H1 (cell line): ENCODE measurements at regions not wholly inside any gene's neighbourhood (a gene's known extent, or its start where the extent isn't known, plus 50 kb on each side); places are given as distances from the start of the nearest gene placed in this dataset.

Experiments
- ATF2 ChIP-seq: IDR thresholded peaks from 2 replicates; pipeline ENCODE4 v1.6.1; 2012; ENCODE audit warnings: low read length, inconsistent platforms
- CEBPB ChIP-seq: IDR thresholded peaks from 2 replicates; pipeline ENCODE4 v1.6.1; 2012; ENCODE audit warnings: low read depth, low read length
- CHD2 ChIP-seq: IDR thresholded peaks from 2 replicates; pipeline ENCODE4 v1.6.1; 2012; ENCODE audit warnings: low read length, improper control_type of control experiment
- CTCF ChIP-seq, 3 experiments: IDR thresholded peaks; 1 replicate in 2 of 3; 2 replicates in 1 of 3; pipeline versions ENCODE4 v1.5.1 to v1.6.1; 2011; ENCODE audit warnings: low read length in 3 of 3, mild to moderate bottlenecking in 3 of 3, inconsistent platforms in 2 of 3, low read depth in 1 of 3, moderate library complexity in 1 of 3; ENCODE audit not compliant: insufficient read depth in 1 of 3; ENCODE audit errors: control extremely low read depth in 1 of 3
- EZH2 ChIP-seq: fragments of 200-600 bp; sonication (generic); IDR thresholded peaks from 2 replicates; pipeline ENCODE4 v1.7.1; 2012; ENCODE audit warnings: low read depth, mild to moderate bottlenecking, moderate library complexity, low read length, inconsistent platforms; ENCODE audit not compliant: severe bottlenecking
- GABPA ChIP-seq: IDR thresholded peaks from 2 replicates; pipeline ENCODE4 v1.6.1; 2011; ENCODE audit warnings: mild to moderate bottlenecking, low read length, moderate library complexity, borderline replicate concordance; ENCODE audit not compliant: insufficient read depth
- POLR2A ChIP-seq, 2 experiments: IDR thresholded peaks; 1 replicate in 1 of 2; 2 replicates in 1 of 2; pipeline ENCODE4 v1.6.1; 2011; ENCODE audit warnings: low read depth in 2 of 2, low read length in 2 of 2, mild to moderate bottlenecking in 2 of 2; ENCODE audit errors: control extremely low read depth in 1 of 2
- USF2 ChIP-seq: IDR thresholded peaks from 2 replicates; pipeline ENCODE4 v1.6.1; 2011; ENCODE audit warnings: low read length, improper control_type of control experiment

- TF ChIP-seq CEBPB (no peak), GABPA (no peak), POLR2A (IDR thresholded peaks at IDR 0.05; ENCODE audit: control extremely low read depth in 1 of 2, low read depth in 2 of 2, low read length in 2 of 2) (no peak), CTCF (IDR thresholded peaks at IDR 0.05; ENCODE audit: control extremely low read depth in 1 of 3, insufficient read depth in 1 of 3, low read depth in 1 of 3, low read length in 3 of 3) (no peak), CHD2 (no peak), EZH2 (no peak), USF2 (no peak), ATF2 (no peak)
Measured at GRCh38 chr7:35450456-35451214, 196.7 kb upstream of the TBX20 start.
